Activated gamma-delta T cell (primary cell): ENCODE measurements at regions not wholly inside any gene's neighbourhood (a gene's known extent, or its start where the extent isn't known, plus 50 kb on each side); places are given as distances from the start of the nearest gene placed in this dataset.

Experiments
- DNase-seq: peaks from one replicate; lab custom pipeline; 2025; lab: John Stamatoyannopoulos, UW

DNA sequence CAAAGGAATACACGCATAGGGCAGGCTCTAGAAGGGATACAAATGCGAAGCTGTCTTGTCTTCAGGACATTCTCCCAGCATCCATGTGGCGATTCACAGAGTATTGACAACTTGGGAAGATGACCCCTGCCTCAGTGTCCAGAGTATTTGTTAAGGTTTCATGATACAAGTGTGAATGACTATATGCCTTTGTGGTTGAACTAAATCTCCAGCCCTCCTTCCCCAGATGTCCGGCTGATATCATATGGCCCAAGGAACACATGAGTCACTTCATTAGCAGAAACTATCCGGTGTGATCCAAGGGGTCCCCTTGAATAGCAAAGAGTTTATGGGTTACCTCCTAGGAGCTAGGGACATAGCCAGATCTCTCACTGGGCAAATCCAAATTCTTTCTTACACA lies 151.0 kb downstream of the INSIG2 start:
- DNase-seq = no peak

DNA sequence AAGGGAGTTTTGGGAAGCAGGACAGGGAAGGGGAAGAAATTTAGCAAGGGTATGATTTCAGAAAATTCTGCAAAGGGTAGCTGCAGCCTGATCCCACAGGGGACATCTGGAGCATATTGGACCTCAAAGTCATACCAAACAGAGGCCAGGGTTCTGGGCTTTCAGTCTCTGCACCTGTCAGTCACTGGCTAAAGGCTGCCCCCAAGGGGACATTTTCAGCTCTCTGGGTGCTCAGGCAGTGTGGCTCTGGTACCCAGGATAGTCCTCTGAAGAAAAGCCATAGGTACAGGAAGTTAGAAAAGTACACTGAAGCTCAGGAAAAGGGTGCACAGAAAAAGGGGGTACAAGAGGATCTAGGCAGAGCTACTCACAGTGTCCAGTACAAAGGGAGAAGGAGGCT lies 149.2 kb downstream of the INSIG2 start:
- no peak for DNase-seq

DNA sequence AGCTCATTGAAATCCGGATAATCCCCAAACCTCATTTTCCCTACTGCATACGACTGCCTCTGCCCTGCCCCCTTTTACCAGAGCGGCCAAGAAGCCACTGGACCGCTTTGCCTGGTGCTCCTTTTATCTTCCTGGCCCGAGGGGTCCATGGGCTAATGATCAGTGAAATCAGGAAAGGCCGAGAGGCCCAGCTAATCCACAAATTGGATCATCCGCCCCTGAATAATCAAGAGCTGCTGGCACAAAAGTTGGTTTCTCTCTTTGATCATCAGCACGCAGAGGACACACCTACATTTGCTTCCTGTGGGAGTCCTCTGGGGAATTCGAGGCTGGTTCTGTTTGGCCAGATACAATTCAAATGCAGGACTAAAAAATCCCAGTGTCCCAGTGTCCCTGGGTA lies 144.5 kb downstream of the INSIG2 start:
- DNase-seq = no peak

DNA sequence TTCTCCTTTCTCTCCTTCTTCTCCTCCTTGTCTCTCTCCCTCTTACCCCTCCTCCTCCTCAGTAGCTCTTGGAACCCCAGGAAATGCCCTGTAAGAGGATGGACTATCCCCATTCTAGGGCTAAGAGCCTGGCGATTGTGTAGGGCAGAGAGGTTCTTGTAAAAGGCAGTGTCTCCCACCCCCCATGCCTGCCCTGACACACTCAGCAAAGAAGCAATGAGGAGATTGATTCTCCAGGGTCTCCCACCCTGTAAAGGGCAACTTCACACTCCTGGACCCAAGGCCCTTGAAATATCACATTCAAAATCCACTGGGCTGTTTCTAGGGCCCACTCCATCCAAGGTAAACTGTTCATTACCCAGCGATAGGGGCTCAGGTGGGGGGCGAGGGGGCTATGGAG lies 144.1 kb downstream of the INSIG2 start:
- no peak for DNase-seq

DNA sequence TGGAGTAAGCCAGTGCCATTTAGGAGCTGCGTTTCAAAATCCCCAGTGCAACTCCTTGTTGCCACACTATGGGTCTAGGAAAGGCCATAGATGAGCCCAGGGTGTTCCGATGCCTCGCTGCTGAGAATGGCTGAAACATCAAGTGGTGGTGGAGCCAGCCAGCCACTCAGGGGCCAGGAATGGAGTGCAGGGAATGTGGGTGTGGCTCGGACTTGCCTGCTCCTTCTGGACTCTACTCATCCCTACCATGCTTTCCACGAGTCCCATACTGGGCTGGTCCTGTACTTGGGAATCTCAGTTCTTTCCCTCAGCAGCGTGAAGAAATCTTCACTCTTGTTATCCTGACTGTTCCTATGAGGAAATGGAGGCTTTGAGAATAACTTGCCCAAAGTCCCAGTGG lies 143.5 kb downstream of the INSIG2 start:
- DNase-seq = no peak

DNA sequence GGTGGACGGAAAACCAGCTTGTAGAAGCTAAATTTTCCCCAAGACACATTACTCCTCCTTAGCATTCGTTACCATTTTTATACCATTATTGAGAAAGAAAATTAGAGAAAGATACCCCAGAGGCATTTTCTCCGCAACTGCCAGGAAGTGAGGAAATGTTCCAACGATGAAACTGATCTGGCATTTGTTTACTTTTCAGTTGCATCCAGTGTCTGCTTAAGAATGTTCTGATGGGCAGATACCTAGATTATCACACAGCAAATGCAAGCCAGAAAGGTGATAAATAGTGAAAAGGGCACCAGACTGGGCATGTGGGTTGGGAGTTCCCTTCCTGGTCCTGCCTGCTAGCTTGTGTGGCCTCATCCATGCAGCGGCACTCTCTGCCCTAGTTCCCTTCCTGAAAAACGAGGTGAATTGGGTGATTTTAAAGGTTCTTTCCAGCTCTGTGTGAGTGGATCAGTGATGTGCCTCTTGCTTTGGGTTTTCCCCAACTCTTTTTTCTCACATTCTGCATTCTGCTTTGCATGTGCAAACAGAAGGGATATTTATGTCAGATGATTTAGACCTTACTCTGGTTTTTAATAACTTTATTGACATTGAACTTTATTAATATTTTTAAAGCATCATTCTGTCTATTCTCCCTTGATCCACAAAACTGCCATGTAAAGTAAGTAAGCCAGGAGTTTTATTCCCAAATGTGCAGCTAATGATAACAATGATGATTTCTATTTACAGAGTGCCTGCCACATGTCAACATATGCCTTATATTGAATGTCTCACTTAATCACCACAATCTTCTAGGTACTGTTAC lies 139.6 kb downstream of the INSIG2 start:
- no peak for DNase-seq

DNA sequence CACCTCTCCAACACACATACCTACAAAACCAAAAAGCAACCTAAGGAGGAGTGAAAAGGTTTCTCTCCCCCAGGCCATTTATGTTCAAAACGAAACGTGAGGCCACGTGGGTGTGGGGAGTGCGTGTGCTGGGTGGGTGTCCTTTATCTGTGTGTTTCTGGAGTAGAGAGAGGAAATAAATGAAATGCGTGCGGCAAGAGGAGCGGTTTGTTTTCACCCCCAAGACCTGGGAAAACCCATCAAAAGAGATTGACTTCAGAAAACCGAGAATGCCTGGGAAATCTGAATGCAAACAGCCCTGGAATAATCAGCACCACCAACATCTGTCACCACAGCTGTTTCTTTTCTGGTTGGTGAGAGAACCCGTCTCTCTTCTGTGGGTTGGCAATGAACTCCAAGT lies 137.4 kb downstream of the INSIG2 start:
- no peak for DNase-seq

DNA sequence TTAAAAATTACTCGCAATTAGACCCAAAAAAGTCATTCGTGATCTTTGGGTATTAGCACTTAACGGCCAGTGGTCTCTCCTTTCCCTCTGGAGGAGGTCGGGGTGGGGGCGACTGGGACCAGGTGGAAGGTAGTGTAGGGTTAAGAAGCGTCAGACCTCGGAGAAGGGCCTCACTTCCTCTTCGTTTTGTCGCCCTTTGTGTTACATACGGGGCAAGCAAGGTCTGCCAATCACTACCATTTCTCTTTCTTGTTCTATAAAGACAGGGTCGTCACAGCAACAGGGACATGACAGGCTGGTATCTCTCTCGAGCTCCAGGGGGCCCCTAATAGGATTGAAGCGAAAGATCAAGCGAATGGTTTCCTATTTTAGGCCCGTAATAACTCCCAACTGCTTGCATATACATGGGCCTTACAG lies 136.6 kb downstream of the INSIG2 start:
- DNase-seq = no peak

DNA sequence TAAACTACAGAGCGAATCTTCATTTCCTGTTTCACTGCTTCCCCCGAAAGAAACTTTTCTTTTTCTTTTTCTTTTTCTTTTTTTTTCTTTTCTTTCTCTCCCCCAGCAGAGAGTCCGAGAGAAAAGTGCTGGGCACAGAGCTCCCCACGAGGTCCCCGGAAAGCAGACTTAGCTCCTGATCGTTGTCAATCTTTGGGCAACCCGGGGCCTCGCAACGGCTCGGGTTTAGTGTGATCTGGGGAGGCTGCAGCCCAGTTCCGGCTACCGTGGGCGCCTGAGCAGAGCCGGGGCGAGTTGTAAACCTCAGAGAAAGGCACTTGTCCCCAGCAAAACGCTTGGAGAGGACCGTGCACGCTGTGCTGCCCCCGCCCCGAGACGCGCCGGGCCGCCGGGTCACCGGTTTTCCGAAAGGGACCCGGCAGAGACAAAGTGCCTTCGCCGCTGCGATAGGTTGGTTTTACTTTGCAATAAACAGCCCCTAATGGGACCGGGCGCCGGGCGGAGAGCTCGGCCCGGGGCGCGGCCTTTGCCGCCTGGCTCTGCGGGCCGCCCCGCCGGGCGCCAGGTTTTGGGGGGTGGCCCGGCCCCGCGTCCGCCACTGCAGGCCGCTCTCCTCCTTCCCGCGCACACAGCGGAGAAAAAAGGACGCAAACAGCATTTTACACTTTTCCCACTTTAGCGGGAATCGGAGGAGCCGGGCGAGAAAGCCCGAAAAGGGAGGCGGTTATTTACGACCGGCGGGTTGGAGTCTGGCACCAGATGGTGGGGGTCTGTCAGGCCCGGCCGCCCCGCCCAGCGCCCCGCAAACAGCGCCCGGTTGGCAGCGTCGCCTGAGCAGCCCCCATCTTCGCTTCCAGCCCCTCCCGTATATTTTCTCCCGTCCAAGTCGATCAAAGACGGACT lies 136.0 kb downstream of the INSIG2 start:
- DNase-seq = no peak

DNA sequence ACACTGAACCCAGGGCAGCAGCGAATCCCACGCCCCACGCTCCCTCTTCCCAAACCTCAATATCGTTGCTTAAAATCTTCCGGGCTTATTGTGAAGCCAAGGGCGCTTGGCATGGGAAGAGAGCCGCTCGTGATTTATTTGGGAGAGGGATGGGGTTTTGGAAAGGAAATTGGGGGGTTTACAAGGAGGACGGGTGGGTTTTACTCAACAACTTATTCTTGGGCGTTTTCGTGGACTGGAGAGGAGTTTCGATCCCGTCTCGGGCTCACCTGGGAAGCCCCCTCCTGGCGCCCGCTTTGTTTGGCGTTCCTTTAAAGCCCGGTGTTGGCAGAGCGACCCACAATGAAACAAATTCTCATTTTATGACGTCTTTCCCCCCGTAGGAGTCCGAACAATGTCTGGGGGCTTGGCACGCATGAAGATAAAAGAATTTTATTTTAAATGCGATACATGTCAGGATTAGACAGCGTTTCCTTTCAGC lies 135.3 kb downstream of the INSIG2 start:
- DNase-seq = no peak

DNA sequence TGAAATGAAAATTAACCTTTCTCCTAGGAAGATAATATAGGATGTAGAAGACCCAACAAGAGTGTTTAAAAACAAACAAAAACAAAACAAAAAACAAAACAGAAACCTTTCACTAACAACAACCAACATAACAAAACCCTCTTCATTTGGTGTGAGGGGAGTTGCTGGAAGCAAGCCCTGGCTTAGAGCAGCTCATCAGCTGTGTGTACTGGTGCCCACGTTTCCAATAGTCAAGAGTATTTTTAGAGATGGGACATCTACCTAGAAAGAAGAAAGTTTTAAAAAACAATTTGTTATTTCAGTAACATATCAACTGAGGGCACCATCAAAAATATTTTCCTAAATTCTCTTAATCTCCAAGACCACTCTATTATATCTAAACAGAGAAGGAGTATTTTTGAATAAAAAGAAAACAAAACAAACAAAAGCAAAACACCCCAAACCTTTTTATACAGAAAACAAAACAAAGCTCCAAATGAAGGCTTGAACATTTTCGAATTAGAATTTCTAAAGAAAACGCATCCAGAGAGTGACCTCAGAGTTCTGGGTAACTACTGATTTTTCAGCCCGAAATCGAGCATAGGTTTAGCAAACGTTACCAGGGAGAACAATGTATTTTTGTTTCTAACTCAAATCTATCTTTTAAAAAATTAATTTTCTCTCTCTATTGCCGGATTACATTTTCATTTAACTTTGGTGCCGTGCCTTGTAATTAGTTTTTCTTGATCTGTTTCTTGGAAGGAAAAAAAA lies 134.6 kb downstream of the INSIG2 start:
- no peak for DNase-seq

DNA sequence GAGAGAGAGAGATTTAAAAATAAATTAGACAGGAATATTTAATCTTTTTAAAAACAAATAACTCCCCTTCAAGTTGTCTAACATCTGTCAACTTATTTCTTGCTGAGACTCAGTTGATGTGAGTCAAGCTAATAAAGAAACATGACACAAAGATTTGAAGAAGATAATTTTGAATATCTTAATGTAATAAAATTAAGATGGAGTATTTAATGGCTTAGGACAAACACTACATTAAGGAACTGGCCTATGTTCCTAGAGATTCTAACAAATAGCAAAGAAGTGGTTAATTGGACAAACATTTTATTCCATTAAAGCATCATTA lies 134.0 kb downstream of the INSIG2 start:
- no peak for DNase-seq

DNA sequence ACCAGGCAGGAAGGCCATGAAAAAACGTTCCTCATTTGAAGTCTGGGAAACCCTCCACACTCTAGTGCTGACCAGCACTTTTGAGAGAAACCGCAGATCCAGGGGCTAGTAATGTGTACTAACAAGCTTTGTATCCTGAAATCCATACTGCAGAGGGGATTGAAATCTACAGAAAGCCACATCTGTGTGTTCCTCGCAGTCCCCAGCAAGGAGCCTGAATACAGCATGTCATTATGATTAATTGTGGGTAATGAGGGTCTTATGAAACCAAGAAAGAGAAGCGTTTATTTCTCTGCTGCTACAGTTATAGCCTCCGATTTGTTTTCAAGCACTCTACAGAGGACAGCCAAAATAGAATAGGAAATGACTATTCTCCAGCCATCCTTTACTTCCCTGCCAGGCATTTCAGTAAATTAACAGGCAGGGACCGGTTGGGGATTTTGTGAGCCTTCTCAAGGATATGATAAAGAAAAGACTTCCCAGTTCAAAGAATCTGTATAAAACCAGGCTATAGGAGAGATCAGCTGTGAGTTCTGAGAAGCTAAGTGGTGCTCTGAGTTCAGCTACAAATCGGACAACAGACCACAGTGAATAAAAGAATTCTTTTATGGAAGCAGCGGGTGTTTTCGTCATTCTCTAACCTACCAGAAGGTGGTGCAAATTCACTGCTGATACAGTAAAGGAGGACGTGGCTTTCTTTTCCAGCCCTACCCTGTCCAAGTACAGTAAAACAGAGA lies 133.4 kb downstream of the INSIG2 start:
- DNase-seq = no peak

DNA sequence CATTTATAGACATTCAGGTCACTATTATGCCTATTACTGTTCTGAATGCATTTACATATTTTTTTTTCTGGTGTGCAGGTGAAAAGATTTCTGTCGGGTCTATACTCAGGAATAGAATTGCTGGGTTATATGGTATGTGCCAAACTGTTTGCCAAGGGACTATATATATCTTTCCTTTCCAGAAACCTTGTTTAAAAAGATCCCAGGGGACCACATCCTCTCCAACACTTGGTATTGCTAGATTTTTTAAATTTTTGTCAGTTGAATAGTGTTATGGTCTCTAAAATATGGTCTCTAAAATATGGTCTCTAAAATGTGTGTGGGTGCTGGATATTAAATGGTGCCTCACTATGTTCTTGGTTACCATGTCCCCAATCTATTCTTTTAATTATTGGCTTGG lies 131.3 kb downstream of the INSIG2 start:
- no peak for DNase-seq

DNA sequence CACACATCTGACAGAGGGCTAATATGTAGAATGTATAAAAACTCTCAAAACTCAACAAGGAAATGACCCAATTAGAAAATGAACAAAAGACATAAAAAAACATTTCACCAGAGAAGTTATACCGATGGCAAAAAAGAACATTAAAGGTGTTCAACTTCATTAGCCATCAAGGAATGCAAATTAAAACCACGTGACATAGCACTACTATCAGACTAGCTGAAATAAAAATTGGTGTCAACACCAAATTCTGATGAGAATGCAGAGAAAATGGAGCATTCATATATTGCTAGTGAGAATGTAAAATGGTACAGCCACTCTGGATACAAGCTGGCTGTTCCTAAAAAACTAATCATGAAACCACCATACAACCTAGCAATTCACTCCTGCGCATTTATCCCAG lies 128.0 kb downstream of the INSIG2 start:
- no peak for DNase-seq

DNA sequence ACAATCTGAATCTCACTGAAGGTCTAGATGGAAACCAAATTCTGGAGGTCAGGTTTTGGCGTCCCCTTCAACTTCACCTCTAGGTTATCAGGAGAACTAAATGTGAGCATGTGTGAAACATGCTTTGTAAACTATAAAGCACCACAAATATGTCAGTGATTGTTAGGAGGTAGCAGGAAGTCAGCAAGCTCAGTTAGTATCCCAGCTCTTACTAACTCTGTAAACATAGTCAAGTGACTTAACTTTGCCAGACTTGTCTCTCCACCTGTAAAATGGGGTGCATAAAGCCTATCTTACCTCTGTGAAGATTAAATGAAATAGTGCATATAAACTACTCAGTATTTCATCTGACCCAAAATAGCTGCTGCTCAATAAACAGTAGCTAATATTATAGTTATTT lies 121.5 kb downstream of the INSIG2 start:
- DNase-seq = no peak

DNA sequence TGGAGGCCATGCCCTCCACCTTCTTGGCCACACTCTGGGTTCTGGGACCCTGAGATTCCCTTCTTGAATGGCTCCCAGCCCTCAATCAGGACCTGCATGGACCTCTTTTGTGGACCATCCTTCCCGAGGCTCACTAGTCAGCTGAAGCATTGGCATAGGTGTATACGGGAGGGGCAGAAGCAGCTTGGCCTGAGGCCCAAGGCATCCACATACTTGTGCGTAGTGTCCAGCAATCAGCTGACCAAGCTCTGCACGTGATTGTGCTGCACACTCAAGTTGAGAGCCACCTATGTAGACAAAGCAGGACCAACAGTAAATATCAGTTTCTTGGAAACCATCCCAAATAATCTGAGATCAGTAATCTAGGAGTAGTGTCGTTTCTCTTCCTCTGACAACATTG lies 119.6 kb downstream of the INSIG2 start:
- DNase-seq = no peak

DNA sequence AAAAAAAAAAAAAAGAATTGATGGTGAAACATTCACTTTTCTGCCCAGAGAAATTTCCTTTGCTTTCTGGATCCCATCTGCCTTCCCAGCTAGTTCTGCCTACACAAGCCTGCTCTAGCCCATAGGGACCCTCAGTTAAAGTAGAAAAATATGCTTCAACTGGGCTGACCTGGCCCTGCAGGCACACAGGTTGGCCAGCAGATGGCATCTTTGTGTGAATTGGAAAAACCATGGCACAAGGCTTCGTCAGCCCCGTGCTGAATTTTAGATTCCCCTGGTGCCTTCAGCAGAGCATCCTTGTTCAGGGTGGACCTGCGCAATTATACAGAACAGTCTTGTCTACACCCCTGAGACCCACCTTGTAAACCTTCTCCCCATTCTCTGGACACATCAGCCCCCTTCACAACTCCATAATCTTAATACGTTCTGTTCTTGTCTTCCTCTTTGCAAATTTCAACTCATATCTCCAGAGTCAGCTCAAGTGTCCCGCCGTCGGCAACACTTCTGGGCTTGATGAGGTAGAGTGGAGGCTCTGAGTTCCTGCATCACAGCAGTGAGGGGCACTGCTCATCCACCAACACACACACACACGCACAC lies 114.5 kb downstream of the INSIG2 start:
- no peak for DNase-seq

DNA sequence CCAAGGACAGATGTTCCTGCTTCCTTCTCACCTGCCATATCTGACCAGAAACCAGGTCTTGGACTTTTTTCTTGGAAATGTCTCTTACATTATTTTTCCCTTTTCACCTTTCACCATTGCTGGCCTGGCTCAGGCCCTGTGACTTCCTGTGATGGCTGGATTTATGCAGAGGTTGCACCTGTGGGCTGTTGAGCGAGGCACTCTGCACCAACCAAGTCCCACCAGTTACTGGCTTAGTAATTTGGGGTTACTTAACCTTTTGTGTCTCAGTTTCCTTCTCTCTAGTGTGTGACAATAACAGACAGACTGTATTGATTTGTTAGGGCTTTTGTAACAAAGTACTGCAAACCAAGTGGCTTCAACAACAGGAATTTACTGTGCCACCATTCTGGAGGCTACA lies 110.0 kb downstream of the INSIG2 start:
- DNase-seq = no peak

DNA sequence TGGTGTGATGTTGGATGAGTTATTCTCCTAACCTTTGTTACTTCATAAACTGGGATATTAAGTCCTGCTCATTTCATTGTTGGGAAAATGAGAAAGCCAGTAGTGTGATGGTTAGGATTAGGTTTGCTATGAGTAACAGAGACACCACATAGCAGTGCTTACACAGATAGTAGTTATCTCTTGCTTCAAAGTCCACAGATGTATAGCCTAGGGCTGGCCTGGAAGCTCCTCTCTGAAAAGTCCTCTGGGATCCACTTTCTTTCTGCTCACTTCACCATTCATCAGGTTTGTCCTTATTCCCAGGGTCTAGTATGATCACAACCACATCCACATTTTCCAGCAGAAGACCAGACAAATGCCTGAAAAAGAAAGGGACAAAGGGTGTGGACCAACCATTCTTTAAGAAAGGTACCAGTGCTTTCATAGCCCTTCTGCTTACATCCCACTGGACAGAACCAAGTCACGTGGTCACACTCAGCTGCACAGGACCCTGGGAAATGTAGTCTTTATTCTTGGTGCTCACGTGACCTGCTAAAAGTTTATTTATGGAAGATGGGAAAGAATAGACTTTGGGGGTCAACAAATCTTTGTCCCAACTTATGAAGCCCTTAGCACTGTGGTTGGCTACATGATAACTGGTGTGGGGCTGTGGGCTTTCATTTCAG lies 108.9 kb downstream of the INSIG2 start:
- no peak for DNase-seq

DNA sequence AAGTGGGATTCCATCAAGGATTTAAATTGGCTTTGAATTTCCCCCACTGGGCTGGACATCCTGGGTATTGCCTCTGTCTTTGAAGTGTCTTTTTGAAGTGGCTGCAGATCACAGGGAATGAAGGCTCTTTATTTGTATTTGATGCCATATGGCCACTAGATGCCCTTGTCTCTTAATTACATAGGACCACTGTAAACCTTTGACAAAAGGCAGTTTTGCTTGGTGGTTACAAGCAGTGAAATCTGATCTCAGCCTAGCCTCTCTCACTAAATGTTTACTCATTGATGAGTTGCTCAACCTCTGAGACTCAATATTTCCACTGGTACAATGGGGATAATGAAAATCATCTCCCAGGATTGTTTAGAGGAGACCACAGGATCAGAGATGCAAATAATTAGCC lies 102.2 kb downstream of the INSIG2 start:
- no peak for DNase-seq
